Liver (tissue), 3 donors: ENCODE measurements at regions not wholly inside any gene's neighbourhood (a gene's known extent, or its start where the extent isn't known, plus 50 kb on each side); places are given as distances from the start of the nearest gene placed in this dataset.

Experiments
- ATF3 ChIP-seq: IDR thresholded peaks from 2 replicates; pipeline ENCODE4 v1.6.1; 2016; ENCODE audit warnings: antibody characterized with exemption
- CTCF ChIP-seq: fragments of 150-350 bp; IDR thresholded peaks from 2 replicates; pipeline ENCODE4 v1.5.1; 2017; ENCODE audit warnings: improper control_type of control experiment, low read depth, low read length; ENCODE audit not compliant: missing input control
- FOXA1 ChIP-seq: IDR thresholded peaks from 2 replicates; pipeline ENCODE4 v1.6.1; 2016; ENCODE audit warnings: antibody characterized with exemption
- GABPA ChIP-seq, 2 donors: IDR thresholded peaks in 1 of 2; conservative IDR thresholded peaks in 1 of 2; 2 replicates each; pipeline ENCODE4 v1.6.1; 2016; ENCODE audit warnings: antibody characterized with exemption in 2 of 2, mild to moderate bottlenecking in 1 of 2, moderate library complexity in 1 of 2
- HNF4A ChIP-seq, 2 donors: conservative IDR thresholded peaks; 2 replicates each; pipeline ENCODE4 v1.6.1; 2016; ENCODE audit warnings: antibody characterized with exemption in 2 of 2, mild to moderate bottlenecking in 2 of 2
- HNF4G ChIP-seq: IDR thresholded peaks from 2 replicates; pipeline ENCODE4 v1.6.1; 2016; ENCODE audit warnings: antibody characterized with exemption
- JUND ChIP-seq, 2 donors: IDR thresholded peaks; 2 replicates each; pipeline ENCODE4 v1.6.1; 2016; ENCODE audit warnings: antibody characterized with exemption in 2 of 2
- REST ChIP-seq: IDR thresholded peaks from 2 replicates; pipeline ENCODE4 v1.6.1; 2016; ENCODE audit warnings: antibody characterized with exemption, mild to moderate bottlenecking
- RXRA ChIP-seq, 2 donors: IDR thresholded peaks; 2 replicates each; pipeline ENCODE4 v1.6.1; 2017 to 2018; ENCODE audit warnings: antibody characterized with exemption in 2 of 2, mild to moderate bottlenecking in 1 of 2
- YY1 ChIP-seq: IDR thresholded peaks from 2 replicates; pipeline ENCODE4 v1.6.1; 2016; ENCODE audit warnings: antibody characterized with exemption, mild to moderate bottlenecking
- donor health status: healthy.
- donor health status: healthy.

GRCh38 chr1:191519519-191519918 is 638.7 kb upstream of the RGS18 start:
- TF ChIP-seq CTCF (no peak), RXRA (IDR thresholded peaks at IDR 0.05) (no peak), REST (no peak), FOXA1 (no peak), HNF4A (conservative IDR thresholded peaks at IDR 0.05) (no peak), GABPA (IDR thresholded peaks at IDR 0.05 in 1 of 2, conservative IDR thresholded peaks at IDR 0.05 in 1 of 2) (no peak), JUND (IDR thresholded peaks at IDR 0.05) (no peak), YY1 (no peak), ATF3 (no peak), HNF4G (no peak)
